Dendritic cell treated with granulocyte-macrophage colony-stimulating factor and Interleukin-4, amounts not matched to agents 40 ng/mL and 50 ng/mL, for 4 days (primary cell): ENCODE measurements at regions not wholly inside any gene's neighbourhood (a gene's known extent, or its start where the extent isn't known, plus 50 kb on each side); places are given as distances from the start of the nearest gene placed in this dataset.

ENCODE experiments used
- H3K27ac Mint-ChIP-seq: one replicate; pipeline ENCODE4 v1.8.0; 2022; ENCODE audit warnings: mild to moderate bottlenecking, mixed read lengths
- H3K27me3 Mint-ChIP-seq: one replicate; pipeline ENCODE4 v1.8.0; 2022; ENCODE audit warnings: mild to moderate bottlenecking, mixed read lengths
- H3K36me3 Mint-ChIP-seq: one replicate; pipeline ENCODE4 v1.8.0; 2022; ENCODE audit warnings: low read depth, mixed read lengths
- H3K4me1 Mint-ChIP-seq: one replicate; pipeline ENCODE4 v1.8.0; 2022; ENCODE audit warnings: low read depth, mixed read lengths
- H3K4me3 Mint-ChIP-seq: one replicate; pipeline ENCODE4 v1.8.0; 2022; ENCODE audit warnings: mild to moderate bottlenecking, moderate library complexity, mixed read lengths
- H3K9me3 Mint-ChIP-seq: one replicate; pipeline ENCODE4 v1.8.0; 2022; ENCODE audit warnings: mixed read lengths
- intact Hi-C: fragments of 100-400 bp; cut with micrococcal nuclease; formaldehyde crosslinking; loops from one replicate; pipeline ENCODE4 v1.15.0; 2022

- Mint-ChIP-seq H3K4me1 (no peaks in the 10 kb centered on the region), H3K27ac (no peak overlapping the region), H3K36me3 (no peaks in the 10 kb centered on the region), H3K9me3 (no peaks in the 10 kb centered on the region), H3K4me3 (no peak overlapping the region), H3K27me3 (no peaks in the 10 kb centered on the region)
- intact Hi-C loops: no loop called here
These were observed 60.2 kb downstream of the ADAMTS1 start for GRCh38 chr21:26784974-26785373.

DNA sequence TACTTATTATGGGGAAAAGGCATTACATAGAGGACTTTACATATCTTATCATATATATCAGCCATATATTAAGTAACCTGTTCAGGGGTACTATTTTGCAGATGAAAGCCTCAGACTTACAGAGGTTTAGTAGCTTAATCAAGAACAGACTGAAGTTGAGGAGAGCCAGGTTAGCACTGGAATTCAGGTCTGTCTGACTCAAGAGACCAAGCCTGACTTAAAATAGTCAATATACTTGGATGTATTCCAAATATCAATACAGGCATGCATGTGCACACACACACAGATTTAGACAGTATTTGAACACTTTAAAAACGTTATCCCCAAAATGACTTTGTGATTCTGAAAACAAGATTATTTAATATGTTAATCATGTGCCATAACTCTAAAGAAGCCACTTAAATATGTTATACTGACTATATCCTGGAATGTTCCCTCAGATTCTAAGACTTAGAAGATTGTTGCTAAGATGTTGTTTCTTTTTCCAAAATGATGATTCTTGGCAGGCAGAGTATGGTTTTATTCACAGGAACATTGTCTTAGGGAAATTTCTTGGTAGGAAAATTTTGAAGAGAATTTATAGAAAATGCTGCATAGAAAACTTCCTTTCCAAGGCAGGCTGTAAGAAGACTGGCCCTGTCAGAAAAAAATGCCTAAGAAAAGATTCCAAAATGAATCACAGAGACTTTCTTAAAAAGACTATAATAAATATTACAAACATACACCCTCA is 61.6 kb downstream of the ADAMTS1 start:
- Mint-ChIP-seq H3K36me3 (no peaks in the 10 kb centered on the region), H3K27ac (no peak overlapping the region), H3K4me3 (no peak overlapping the region), H3K9me3 (no peaks in the 10 kb centered on the region), H3K4me1 (no peaks in the 10 kb centered on the region), H3K27me3 (no peaks in the 10 kb centered on the region)
- intact Hi-C loops: no loop called here

- H3K36me3 Mint-ChIP-seq: no peaks in the 10 kb centered on the region
- H3K4me3 Mint-ChIP-seq: no peak overlapping the region
- H3K9me3 Mint-ChIP-seq: no peaks in the 10 kb centered on the region
These were observed 62.5 kb downstream of the ADAMTS1 start for GRCh38 chr21:26782747-26783146.

DNA sequence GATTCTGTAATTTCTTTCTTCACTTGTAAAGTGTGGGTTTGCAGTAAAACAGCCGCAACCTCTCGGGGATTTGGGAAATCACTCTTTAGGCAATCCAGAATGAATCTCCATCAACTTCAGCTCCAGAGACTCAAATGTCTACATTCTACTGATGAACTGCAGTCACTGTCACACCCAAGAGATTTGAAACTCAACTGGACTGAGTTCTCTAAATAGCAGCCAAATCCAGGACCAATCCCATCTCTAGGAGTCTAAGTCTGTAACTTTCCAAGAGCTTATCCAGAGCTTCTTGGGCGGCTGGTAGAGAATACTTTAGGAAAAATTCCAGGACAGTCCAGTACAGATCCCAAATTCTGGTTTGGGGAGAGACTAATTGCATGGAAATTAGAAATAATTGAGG is 62.9 kb downstream of the ADAMTS1 start:
- H3K27ac Mint-ChIP-seq: no peak overlapping the region
- H3K27me3 Mint-ChIP-seq: no peaks in the 10 kb centered on the region
- no peak overlapping the region for H3K4me3 Mint-ChIP-seq
- no peaks in the 10 kb centered on the region for H3K4me1 Mint-ChIP-seq
- no peaks in the 10 kb centered on the region for H3K9me3 Mint-ChIP-seq
- no peaks in the 10 kb centered on the region for H3K36me3 Mint-ChIP-seq
- intact Hi-C loops: no loop called here

More at GRCh38 chr21:26782747-26783146, 62.5 kb downstream of the ADAMTS1 start:
- Mint-ChIP-seq H3K4me1 (no peaks in the 10 kb centered on the region), H3K27ac (no peak overlapping the region), H3K27me3 (no peaks in the 10 kb centered on the region)
- intact Hi-C loops: no loop called here

GRCh38 chr21:26781331-26781730 is 63.9 kb downstream of the ADAMTS1 start:
- no peak overlapping the region for H3K27ac Mint-ChIP-seq
- H3K4me1 Mint-ChIP-seq: no peaks in the 10 kb centered on the region
- no peaks in the 10 kb centered on the region for H3K27me3 Mint-ChIP-seq
- no peaks in the 10 kb centered on the region for H3K36me3 Mint-ChIP-seq
- no peak overlapping the region for H3K4me3 Mint-ChIP-seq
- intact Hi-C loops: no loop called here
- no peaks in the 10 kb centered on the region for H3K9me3 Mint-ChIP-seq

GRCh38 chr21:26777166-26777565 is 68.0 kb downstream of the ADAMTS1 start:
- Mint-ChIP-seq H3K27ac (no peak overlapping the region), H3K27me3 (no peaks in the 10 kb centered on the region), H3K36me3 (no peaks in the 10 kb centered on the region), H3K9me3 (no peaks in the 10 kb centered on the region), H3K4me3 (no peak overlapping the region), H3K4me1 (no peaks in the 10 kb centered on the region)
- intact Hi-C loops: loop anchor here (10.0 kb wide), 1 partner anchor 1968 kb away; no protein-coding TSS in a partner anchor

DNA sequence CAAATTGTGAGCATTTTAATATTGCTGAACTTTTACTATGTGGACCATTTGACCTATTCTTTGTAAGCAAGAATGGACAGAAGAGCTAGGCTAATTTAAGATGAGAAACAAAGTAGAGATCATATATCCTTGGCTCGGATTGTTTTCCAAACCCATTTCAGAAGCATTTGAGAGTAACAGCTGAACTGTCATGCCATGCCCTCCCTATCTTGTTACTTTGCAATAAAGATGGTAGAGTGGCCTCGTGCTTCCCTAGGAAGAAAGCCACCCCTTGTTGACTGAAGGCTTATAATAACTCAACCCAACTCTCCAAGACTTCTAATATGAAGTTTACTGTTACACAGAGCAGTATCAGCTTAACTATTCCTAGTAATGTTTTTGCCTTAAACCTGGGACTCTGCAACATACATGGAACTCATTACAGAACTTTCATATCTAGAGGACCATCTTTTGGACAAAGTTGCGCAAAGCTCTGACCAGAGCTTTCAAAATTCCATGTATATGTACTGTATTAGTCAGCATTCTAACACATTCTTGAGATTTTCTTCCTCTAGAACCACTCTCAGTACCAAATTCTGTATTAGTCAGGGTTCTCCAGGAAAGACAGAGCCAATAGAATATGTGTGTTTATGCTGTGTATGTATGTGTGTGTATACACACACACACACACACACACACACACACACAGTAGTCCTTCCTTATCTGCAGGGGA is 68.7 kb downstream of the ADAMTS1 start:
- Mint-ChIP-seq H3K4me3 (no peak overlapping the region), H3K4me1 (no peaks in the 10 kb centered on the region), H3K9me3 (no peaks in the 10 kb centered on the region), H3K27ac (no peak overlapping the region), H3K27me3 (no peaks in the 10 kb centered on the region), H3K36me3 (no peaks in the 10 kb centered on the region)
- intact Hi-C loops: loop anchor here (10.0 kb wide), 1 partner anchor 1968 kb away; no protein-coding TSS in a partner anchor

DNA sequence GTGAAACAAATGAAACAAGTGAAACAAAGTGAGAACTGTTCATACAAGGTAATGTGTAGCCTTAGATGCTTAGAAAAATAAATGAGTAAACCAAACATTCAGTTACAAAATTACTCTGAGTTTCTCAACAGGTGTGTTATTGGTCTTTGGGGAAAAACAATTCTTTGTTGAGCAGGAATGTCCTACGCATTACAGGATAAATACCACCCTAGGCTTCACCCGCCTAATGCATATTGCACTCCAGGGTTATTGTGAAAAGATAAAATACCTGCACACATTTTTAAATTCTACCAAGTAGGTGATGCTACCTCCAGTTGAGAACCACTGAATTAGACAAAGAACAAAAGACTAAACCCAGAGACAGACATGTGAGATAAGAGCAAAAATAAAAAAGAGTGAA is 72.2 kb downstream of the ADAMTS1 start:
- intact Hi-C loops: loop anchor here (10.0 kb wide), 1 partner anchor 1972 kb away; no protein-coding TSS in a partner anchor
- Mint-ChIP-seq H3K4me1 (no peaks in the 10 kb centered on the region), H3K27me3 (no peaks in the 10 kb centered on the region), H3K36me3 (no peaks in the 10 kb centered on the region), H3K27ac (no peak overlapping the region), H3K9me3 (no peaks in the 10 kb centered on the region), H3K4me3 (no peak overlapping the region)

- no peaks in the 10 kb centered on the region for H3K9me3 Mint-ChIP-seq
- H3K36me3 Mint-ChIP-seq: no peaks in the 10 kb centered on the region
- H3K4me3 Mint-ChIP-seq: no peak overlapping the region
- no peak overlapping the region for H3K27ac Mint-ChIP-seq
- H3K4me1 Mint-ChIP-seq: no peaks in the 10 kb centered on the region
- intact Hi-C loops: loop anchor here (5.0 to 10.0 kb wide), 2 partner anchors 933 to 1975 kb away; no protein-coding TSS in a partner anchor
- H3K27me3 Mint-ChIP-seq: no peaks in the 10 kb centered on the region
These were observed 75.5 kb downstream of the ADAMTS1 start for GRCh38 chr21:26769613-26770188.

DNA sequence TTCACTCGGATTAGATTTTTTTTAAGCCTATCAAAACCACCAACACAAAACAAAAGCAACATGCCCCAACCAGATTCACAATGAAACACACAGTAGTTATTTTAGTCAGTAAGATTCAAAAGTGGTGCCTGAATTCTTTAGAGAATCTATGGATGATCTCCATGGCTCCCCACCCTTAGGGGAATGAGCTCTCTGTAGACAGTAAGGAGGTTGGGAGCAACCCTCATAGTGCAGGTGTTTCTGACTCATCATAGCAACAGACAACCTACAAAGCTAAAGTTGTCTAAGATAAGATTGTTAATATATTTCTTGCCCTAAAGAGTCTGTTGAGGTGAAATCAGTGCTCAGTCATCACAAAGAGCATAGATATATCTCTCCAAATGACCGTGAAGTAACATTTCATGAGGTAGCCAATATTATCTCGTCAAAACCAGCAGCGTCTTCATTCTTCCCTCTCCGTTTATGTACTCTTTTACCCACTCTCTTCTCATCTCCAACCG is 78.3 kb downstream of the ADAMTS1 start:
- no peaks in the 10 kb centered on the region for H3K27me3 Mint-ChIP-seq
- no peaks in the 10 kb centered on the region for H3K4me1 Mint-ChIP-seq
- no peak overlapping the region for H3K27ac Mint-ChIP-seq
- no peaks in the 10 kb centered on the region for H3K36me3 Mint-ChIP-seq
- intact Hi-C loops: loop anchor here (5.0 kb wide), 1 partner anchor 935 kb away; no protein-coding TSS in a partner anchor
- no peak overlapping the region for H3K4me3 Mint-ChIP-seq
- no peaks in the 10 kb centered on the region for H3K9me3 Mint-ChIP-seq

DNA sequence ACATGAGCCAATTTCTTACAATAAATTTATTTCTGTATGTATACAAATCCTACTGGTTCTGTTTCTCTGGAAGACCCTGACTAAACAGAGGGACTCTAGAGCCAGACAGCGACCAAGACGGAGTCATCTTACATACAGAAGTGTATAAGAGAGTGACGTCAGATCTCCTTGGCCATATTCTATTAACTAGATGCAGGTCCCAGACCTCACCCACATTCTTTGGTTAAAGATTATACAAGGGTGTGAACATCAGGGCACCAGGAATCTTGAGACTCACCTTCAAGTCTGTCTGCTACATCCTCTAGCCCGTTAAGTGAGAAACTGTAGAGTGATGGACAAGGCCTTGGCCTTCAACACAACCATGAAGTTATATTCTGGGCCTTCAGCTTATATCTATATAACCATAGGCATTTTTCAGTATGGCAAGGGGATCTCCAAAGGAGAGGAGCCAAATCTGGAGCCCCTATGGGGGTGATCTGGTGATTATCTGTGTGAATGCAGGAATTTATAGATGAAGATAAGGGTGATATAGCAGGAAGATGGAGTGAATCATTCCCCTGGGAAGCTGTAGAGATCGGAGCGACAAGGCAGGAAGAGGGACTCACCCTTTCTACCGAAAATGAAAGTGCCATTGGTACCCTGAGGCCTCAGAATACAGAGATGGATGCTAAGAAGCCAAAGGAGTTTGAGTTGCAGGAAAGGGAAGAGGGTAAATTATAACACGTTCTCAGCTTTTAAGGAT is 83.9 kb downstream of the ADAMTS1 start:
- no peaks in the 10 kb centered on the region for H3K36me3 Mint-ChIP-seq
- intact Hi-C loops: no loop called here
- H3K9me3 Mint-ChIP-seq: no peaks in the 10 kb centered on the region
- H3K27ac Mint-ChIP-seq: no peak overlapping the region
- no peaks in the 10 kb centered on the region for H3K27me3 Mint-ChIP-seq
- H3K4me1 Mint-ChIP-seq: no peaks in the 10 kb centered on the region
- H3K4me3 Mint-ChIP-seq: no peak overlapping the region

DNA sequence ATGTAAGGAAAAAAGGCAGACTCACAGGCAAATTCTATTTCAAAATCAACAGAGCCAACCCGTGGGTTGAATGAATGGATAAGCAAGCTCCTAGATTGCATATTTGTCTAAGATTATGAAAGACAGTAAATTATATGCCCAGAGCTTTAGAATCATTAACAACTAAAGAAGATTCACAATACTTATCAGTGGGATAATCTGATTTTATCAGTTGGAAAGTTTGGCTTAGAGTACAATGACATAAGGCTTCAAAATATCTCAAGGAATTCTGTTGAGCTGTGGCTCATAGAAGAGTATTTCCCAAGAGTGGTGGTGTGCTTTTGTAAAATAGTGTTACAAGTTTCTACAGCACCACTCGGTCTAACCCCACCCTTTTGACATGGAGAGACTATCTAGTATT is 85.5 kb downstream of the ADAMTS1 start:
- H3K27ac Mint-ChIP-seq: no peak overlapping the region
- no peaks in the 10 kb centered on the region for H3K4me1 Mint-ChIP-seq
- intact Hi-C loops: no loop called here

DNA sequence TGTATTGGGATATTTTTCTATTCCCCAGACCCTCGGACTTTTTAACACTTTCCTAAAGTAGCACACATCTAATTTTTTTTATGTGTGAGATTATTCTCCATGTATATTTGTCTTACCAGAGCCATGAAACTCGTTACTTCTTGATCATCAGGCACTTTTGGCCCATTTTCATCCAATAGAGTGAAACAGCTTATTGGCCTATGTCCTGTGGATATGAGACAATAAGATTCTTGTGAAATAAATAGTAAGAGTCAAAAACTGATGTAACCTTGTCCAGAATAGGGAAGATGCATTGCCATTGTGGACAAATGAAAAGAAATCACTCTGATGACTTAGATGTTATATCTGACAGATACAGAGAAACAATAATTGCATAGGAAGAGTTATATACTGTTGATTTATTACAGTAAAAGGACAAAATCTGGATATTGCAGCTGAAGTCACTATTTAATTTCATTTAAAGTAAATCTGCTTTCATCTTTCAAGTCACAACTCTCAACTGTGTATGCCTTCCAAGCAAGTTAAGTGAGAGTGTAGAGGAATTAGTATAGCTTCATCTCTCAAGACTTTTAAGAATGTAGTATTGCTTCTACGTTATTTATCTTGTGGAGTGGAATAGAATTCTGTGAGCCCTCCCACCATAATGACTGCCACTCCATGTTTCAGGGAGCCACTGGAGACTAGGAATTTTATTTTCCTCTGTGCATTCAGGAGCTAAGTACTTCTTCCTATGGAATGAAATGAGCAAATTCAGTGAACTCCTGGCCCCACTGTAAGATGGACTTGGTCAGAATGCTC is 86.9 kb downstream of the ADAMTS1 start:
- no peak overlapping the region for H3K4me3 Mint-ChIP-seq

More for the DNA sequence above, 85.5 kb downstream of the ADAMTS1 start:
- H3K9me3 Mint-ChIP-seq: no peaks in the 10 kb centered on the region
- H3K27me3 Mint-ChIP-seq: no peaks in the 10 kb centered on the region
- no peaks in the 10 kb centered on the region for H3K36me3 Mint-ChIP-seq
- no peak overlapping the region for H3K4me3 Mint-ChIP-seq

More for the DNA sequence above, 86.9 kb downstream of the ADAMTS1 start:
- H3K9me3 Mint-ChIP-seq: no peaks in the 10 kb centered on the region
- no peaks in the 10 kb centered on the region for H3K36me3 Mint-ChIP-seq
- H3K4me1 Mint-ChIP-seq: no peaks in the 10 kb centered on the region
- H3K27ac Mint-ChIP-seq: no peak overlapping the region
- intact Hi-C loops: no loop called here
- no peaks in the 10 kb centered on the region for H3K27me3 Mint-ChIP-seq
